B cell (primary cell): ENCODE measurements at regions not wholly inside any gene's neighbourhood (a gene's known extent, or its start where the extent isn't known, plus 50 kb on each side); places are given as distances from the start of the nearest gene placed in this dataset.

Source experiments
- ATAC-seq: fragments of 200-7000 bp; cut with Tn5 transposase; one replicate; pipeline ENCODE4 v1.10.0; 2021; ENCODE audit warnings: low read depth, mild to moderate bottlenecking, moderate number of reproducible peaks, moderate library complexity
- CTCF ChIA-PET: fragments of 350-600 bp; sonication (Branson Sonifier 250); formaldehyde crosslinking; loops from one replicate; lab custom pipeline; 2021; ENCODE audit warnings: antibody characterized with exemption, inconsistent platforms; lab: Charles Lee
- POLR2A ChIA-PET: fragments of 350-600 bp; sonication (Branson Sonifier 250); formaldehyde crosslinking; loops from one replicate; lab custom pipeline; 2021; ENCODE audit warnings: antibody characterized with exemption; lab: Charles Lee
- DNase-seq: peaks from one replicate; pipeline ENCODE4 v3.0.0; 2013
- H2AFZ ChIP-seq: 2 replicates; pipeline ENCODE4 v1.6.1; 2012; ENCODE audit warnings: mild to moderate bottlenecking, low read depth, low read length; ENCODE audit not compliant: insufficient read depth, poor library complexity, severe bottlenecking
- H3K27ac ChIP-seq, 2 donors: 1 replicate in 1 of 2; 2 replicates in 1 of 2; pipeline ENCODE4 v1.5.1; 2012 to 2013; ENCODE audit warnings: low read length in 2 of 2, mild to moderate bottlenecking in 2 of 2, moderate library complexity in 1 of 2
- H3K27me3 ChIP-seq, 4 experiments: fragments of 200-600 bp in 1 of 4; sonication (generic) in 1 of 4; replicated peaks in 1 of 4; 1 replicate in 2 of 4; 2 replicates in 2 of 4; pipeline versions ENCODE4 v1.6.1 to v1.7.0; 2013 to 2016; ENCODE audit warnings: low read length in 3 of 4, mild to moderate bottlenecking in 2 of 4, mixed read lengths in 1 of 4, moderate library complexity in 1 of 4; ENCODE audit not compliant: insufficient read depth in 4 of 4, control insufficient read depth in 3 of 4; ENCODE audit errors: control extremely low read depth in 1 of 4
- H3K36me3 ChIP-seq, 2 experiments: replicated peaks in 1 of 2; 1 replicate in 1 of 2; 2 replicates in 1 of 2; pipeline versions ENCODE4 v1.6.1 to v1.7.1; 2013; ENCODE audit warnings: low read length in 1 of 2; ENCODE audit not compliant: insufficient read depth in 2 of 2, control insufficient read depth in 1 of 2; ENCODE audit errors: control extremely low read depth in 1 of 2, extremely low read depth in 1 of 2
- H3K4me1 ChIP-seq, 2 donors: fragments of 200-600 bp in 1 of 2; sonication (generic) in 1 of 2; 1 replicate in 1 of 2; 2 replicates in 1 of 2; pipeline versions ENCODE4 v1.5.1 to v1.6.1; 2013 to 2017; ENCODE audit warnings: low read length in 2 of 2; ENCODE audit not compliant: control insufficient read depth in 2 of 2, insufficient read depth in 2 of 2
- H3K4me2 ChIP-seq: replicated peaks from 2 replicates; pipeline ENCODE3; 2012; ENCODE audit warnings: mild to moderate bottlenecking, low read depth, low read length; ENCODE audit not compliant: poor library complexity, severe bottlenecking
- H3K4me3 ChIP-seq, 5 experiments: fragments of 200-600 bp in 1 of 5; sonication (generic) in 1 of 5; 1 replicate in 3 of 5; 2 replicates in 2 of 5; pipeline versions ENCODE4 v1.5.1 to v1.7.0; 2011 to 2016; ENCODE audit warnings: low read length in 4 of 5, mild to moderate bottlenecking in 4 of 5, low read depth in 2 of 5, control low read depth in 1 of 5, moderate library complexity in 1 of 5; ENCODE audit not compliant: insufficient read depth in 1 of 5; ENCODE audit errors: control extremely low read depth in 1 of 5, extremely low read depth in 1 of 5
- H3K79me2 ChIP-seq: fragments of 200-600 bp; sonication (generic); one replicate; pipeline ENCODE4 v1.6.0; 2016; ENCODE audit warnings: low read length; ENCODE audit not compliant: control insufficient read depth, insufficient read depth
- H3K9ac ChIP-seq: fragments of 200-600 bp; sonication (generic); 2 replicates; pipeline ENCODE4 v1.6.1; 2017; ENCODE audit warnings: mild to moderate bottlenecking, low read length, moderate library complexity
- H3K9me3 ChIP-seq, 3 donors: one replicate each; pipeline versions ENCODE4 v1.6.1 to v1.7.1; 2013; ENCODE audit warnings: low read length in 2 of 3; ENCODE audit not compliant: control insufficient read depth in 2 of 3, insufficient read depth in 1 of 3; ENCODE audit errors: control extremely low read depth in 1 of 3
- H4K20me1 ChIP-seq: 2 replicates; pipeline ENCODE4 v1.6.0; 2012; ENCODE audit warnings: mild to moderate bottlenecking, low read length; ENCODE audit not compliant: insufficient read depth, control insufficient read depth, poor library complexity, severe bottlenecking
- H3K27ac Mint-ChIP-seq: one replicate; pipeline ENCODE4 v1.8.0; 2021; ENCODE audit warnings: mixed read lengths
- H3K27me3 Mint-ChIP-seq: one replicate; pipeline ENCODE4 v1.8.0; 2021; ENCODE audit warnings: mixed read lengths
- H3K4me1 Mint-ChIP-seq: one replicate; pipeline ENCODE4 v1.8.0; 2021; ENCODE audit warnings: mixed read lengths
- H3K4me3 Mint-ChIP-seq: one replicate; pipeline ENCODE4 v1.8.0; 2021; ENCODE audit warnings: mixed read lengths
- H3K9me3 Mint-ChIP-seq: one replicate; pipeline ENCODE4 v1.8.0; 2022; ENCODE audit warnings: mixed read lengths; ENCODE audit not compliant: insufficient read depth
- EZH2 ChIP-seq: IDR thresholded peaks from 2 replicates; pipeline ENCODE4 v1.6.1; 2012; ENCODE audit warnings: borderline replicate concordance, low read depth, mild to moderate bottlenecking, moderate library complexity, low read length; ENCODE audit not compliant: insufficient read depth, poor library complexity, severe bottlenecking
- WGBS: methylation state at CpG from one replicate; pipeline ENCODE4 v1.1.5; 2013; ENCODE audit warnings: missing lambda C conversion rate; ENCODE audit not compliant: insufficient coverage; 5-methylcytosine and 5-hydroxymethylcytosine counted together
- intact Hi-C: fragments of 100-400 bp; cut with micrococcal nuclease; formaldehyde crosslinking; loops from one replicate; pipeline ENCODE4 v1.10.0; 2022
- TF ChIP-seq, protein P1 (sequence below): fragments of 200-600 bp; IDR thresholded peaks from one replicate; pipeline ENCODE4 v1.8.0; 2022; ENCODE audit warnings: antibody characterized with exemption, mild to moderate bottlenecking

DNA sequence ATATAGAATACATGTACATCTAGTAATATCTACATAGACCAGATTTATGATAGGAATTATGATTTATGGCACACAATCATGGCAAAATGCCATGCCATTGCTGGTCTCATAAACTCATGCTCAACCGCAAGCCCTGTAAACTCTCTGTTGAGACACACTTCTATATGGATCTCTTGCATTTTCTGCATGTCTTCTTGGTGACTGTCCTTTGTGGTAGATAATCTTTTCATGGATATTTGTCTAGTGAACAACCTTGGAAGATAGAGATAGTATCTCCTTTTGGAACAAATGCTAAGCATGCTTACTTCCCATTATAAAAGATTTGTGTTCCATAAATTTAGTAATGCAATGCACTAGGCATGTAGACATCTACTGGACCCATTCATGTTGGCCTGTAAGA, 328.0 kb downstream of the NAF1 start:
- no peaks in the 10 kb centered on the region for H3K79me2 ChIP-seq
- H3K9me3 ChIP-seq, result peaks cover 0 to 4% (median 0%) of the 10 kb centered on the region in 3 donors
- H3K27ac Mint-ChIP-seq, result no peak overlapping the region

DNA sequence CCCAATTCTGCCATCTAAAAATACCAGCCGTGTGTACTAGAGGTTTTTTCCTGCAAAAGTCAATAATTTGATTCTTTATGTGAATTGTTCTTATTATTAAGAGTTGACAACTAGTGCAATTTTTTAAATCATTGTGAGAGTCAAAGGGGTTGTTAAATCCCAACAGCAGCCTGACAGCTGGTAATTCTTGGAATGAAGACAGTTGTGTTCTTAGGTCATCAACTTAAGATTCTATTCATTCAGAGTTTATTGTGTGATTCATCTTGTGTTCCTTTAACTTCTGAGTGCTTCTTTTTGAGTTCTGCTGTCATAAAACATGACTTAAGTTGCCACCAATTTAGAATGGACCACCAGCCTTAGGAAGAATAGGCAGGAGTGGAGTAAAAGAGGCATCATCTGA, 329.0 kb downstream of the NAF1 start:
- H3K4me1 Mint-ChIP-seq, result no peaks in the 10 kb centered on the region
- Histone ChIP-seq H3K4me1 (no peaks in the 10 kb centered on the region), H3K27me3 (no peaks in the 10 kb centered on the region), H3K4me3 (no peak overlapping the region), H3K36me3 (no peaks in the 10 kb centered on the region), H3K9me3 (peaks cover 0 to 4% (median 0%) of the 10 kb centered on the region in 3 donors), H3K9ac (no peak overlapping the region), H3K79me2 (no peaks in the 10 kb centered on the region), H3K27ac (no peak overlapping the region), H3K4me2 (no peak overlapping the region), H4K20me1 (no peaks in the 10 kb centered on the region), H2AFZ (no peak overlapping the region)
- no peak for TF ChIP-seq EZH2
- TF ChIP-seq, protein P1, sequence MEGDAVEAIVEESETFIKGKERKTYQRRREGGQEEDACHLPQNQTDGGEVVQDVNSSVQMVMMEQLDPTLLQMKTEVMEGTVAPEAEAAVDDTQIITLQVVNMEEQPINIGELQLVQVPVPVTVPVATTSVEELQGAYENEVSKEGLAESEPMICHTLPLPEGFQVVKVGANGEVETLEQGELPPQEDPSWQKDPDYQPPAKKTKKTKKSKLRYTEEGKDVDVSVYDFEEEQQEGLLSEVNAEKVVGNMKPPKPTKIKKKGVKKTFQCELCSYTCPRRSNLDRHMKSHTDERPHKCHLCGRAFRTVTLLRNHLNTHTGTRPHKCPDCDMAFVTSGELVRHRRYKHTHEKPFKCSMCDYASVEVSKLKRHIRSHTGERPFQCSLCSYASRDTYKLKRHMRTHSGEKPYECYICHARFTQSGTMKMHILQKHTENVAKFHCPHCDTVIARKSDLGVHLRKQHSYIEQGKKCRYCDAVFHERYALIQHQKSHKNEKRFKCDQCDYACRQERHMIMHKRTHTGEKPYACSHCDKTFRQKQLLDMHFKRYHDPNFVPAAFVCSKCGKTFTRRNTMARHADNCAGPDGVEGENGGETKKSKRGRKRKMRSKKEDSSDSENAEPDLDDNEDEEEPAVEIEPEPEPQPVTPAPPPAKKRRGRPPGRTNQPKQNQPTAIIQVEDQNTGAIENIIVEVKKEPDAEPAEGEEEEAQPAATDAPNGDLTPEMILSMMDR, result no peak
- no peaks in the 10 kb centered on the region for H3K27me3 Mint-ChIP-seq
- ChIA-PET CTCF (no interaction called here), POLR2A (no interaction called here)
- no peak for ATAC-seq
- no peak overlapping the region for H3K4me3 Mint-ChIP-seq
- no peak overlapping the region for H3K27ac Mint-ChIP-seq
- intact Hi-C loops, result no loop called here
- no CpG with 5 or more reads among the region's 1 CpG for WGBS
- no peak for DNase-seq
- H3K9me3 Mint-ChIP-seq, result no peaks in the 10 kb centered on the region

More for the DNA sequence above, 328.0 kb downstream of the NAF1 start:
- Histone ChIP-seq H4K20me1 (no peaks in the 10 kb centered on the region), H3K4me3 (no peak overlapping the region), H2AFZ (no peak overlapping the region), H3K9ac (no peak overlapping the region), H3K4me1 (no peaks in the 10 kb centered on the region), H3K36me3 (no peaks in the 10 kb centered on the region), H3K27ac (no peak overlapping the region), H3K4me2 (no peak overlapping the region), H3K27me3 (no peaks in the 10 kb centered on the region)
- intact Hi-C loops, result no loop called here
- Mint-ChIP-seq H3K4me1 (no peaks in the 10 kb centered on the region), H3K9me3 (no peaks in the 10 kb centered on the region), H3K27me3 (no peaks in the 10 kb centered on the region), H3K4me3 (no peak overlapping the region)
- WGBS, result no CpG with 5 or more reads among the region's 1 CpG
- TF ChIP-seq, protein P1, result no peak
- TF ChIP-seq EZH2, result no peak
- ATAC-seq (no peak), DNase-seq (no peak)
- ChIA-PET POLR2A (no interaction called here), CTCF (no interaction called here)
